HG02642 (cell line): ENCODE measurements at regions not wholly inside any gene's neighbourhood (a gene's known extent, or its start where the extent isn't known, plus 50 kb on each side); places are given as distances from the start of the nearest gene placed in this dataset.

ENCODE experiments used
- ATAC-seq: cut with Tn5 transposase; IDR thresholded peaks from one replicate; pipeline ENCODE4 v1.9.1; 2021; ENCODE audit warnings: mild to moderate bottlenecking; ENCODE audit not compliant: unreplicated experiment, poor library complexity

- no peak for ATAC-seq
Measured at GRCh38 chr5:125377141-125377540, 630.7 kb upstream of the ZNF608 start.

GRCh38 chr5:125381290-125381689 is 634.9 kb upstream of the ZNF608 start:
- ATAC-seq, result no peak

DNA sequence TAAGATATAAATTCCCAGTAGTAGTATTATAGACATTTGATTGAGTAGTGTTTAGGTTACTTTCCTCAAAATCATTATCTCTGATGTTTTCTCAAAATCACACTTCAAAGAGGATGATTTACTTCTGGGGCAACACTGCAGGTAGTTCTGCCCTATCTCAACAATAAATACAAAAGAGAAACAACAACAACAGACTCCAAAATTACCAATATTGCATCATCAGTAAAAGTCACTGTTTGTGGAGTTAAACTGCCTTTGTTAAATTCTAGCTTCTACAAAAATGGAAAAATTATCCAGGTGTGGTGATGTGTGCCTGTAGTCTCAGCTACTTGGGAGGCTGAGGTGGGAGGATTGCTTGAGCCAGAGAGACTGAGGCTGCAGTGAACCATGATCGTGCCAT is 637.6 kb upstream of the ZNF608 start:
- ATAC-seq, result no peak

- ATAC-seq, result no peak
Measured at GRCh38 chr5:125390326-125390725, 643.9 kb upstream of the ZNF608 start.

GRCh38 chr5:125393221-125393815 is 646.9 kb upstream of the ZNF608 start:
- ATAC-seq, result no peak

DNA sequence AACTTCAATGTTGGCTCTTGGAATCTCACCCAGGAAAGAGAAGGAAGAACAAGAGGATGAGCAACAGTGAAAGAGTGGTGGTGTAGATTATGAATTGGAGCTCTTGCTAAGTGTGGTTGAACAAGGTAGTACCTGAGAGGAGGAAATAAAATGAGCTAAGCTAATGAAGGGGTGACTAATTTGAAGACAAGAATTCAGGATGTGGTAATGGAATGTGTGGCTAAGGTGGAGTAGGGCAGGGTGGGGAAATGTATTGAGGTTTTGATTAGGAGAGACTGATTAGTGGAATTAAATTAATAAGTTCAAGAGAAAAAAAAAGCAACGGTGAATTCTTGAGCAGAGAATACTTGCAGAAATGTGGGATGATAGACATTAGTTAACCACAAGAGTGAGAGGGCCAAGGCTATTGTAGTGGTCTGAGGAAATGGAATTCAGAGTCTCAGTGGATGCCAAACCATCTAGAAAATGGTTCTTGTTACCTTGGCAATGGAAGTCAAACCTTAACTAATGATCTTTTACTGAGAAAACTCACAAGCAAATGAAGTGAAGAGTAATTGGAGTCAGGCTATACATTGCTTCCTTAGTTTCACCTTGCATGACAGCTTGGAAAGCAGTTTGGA is 648.3 kb upstream of the ZNF608 start:
- ATAC-seq, result no peak

- no peak for ATAC-seq
Measured at GRCh38 chr5:125396462-125396861, 650.0 kb upstream of the ZNF608 start.

- no peak for ATAC-seq
Measured at GRCh38 chr5:125398466-125398865, 652.0 kb upstream of the ZNF608 start.

- no peak for ATAC-seq
Measured at GRCh38 chr5:125399885-125400284, 653.4 kb upstream of the ZNF608 start.

- ATAC-seq, result no peak
Measured at GRCh38 chr5:125401724-125402622, 655.5 kb upstream of the ZNF608 start.

DNA sequence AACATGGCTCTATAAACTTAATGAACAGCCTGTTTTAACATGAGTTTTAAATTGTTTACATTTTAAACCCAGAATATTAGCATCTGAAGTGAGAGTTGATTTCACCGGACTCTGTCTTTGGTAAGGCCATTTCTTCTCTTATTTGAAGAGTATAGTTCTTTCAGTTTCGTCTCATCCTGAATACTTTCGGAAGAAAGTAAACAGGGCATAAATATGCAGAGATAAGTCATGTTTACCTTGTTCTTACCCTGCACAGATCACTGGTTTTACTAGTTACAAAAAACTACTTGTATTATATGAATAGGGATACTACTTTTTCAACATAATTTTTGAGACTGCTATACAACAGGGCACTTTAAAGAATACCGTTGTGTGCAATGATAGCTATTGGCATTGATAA is 656.3 kb upstream of the ZNF608 start:
- no peak for ATAC-seq

GRCh38 chr5:125404056-125404455 is 657.6 kb upstream of the ZNF608 start:
- ATAC-seq, result no peak

GRCh38 chr5:125408448-125409233 is 662.2 kb upstream of the ZNF608 start:
- ATAC-seq, result peak; percentile 38

- ATAC-seq, result no peak
Measured at GRCh38 chr5:125409234-125409860, 662.9 kb upstream of the ZNF608 start.

DNA sequence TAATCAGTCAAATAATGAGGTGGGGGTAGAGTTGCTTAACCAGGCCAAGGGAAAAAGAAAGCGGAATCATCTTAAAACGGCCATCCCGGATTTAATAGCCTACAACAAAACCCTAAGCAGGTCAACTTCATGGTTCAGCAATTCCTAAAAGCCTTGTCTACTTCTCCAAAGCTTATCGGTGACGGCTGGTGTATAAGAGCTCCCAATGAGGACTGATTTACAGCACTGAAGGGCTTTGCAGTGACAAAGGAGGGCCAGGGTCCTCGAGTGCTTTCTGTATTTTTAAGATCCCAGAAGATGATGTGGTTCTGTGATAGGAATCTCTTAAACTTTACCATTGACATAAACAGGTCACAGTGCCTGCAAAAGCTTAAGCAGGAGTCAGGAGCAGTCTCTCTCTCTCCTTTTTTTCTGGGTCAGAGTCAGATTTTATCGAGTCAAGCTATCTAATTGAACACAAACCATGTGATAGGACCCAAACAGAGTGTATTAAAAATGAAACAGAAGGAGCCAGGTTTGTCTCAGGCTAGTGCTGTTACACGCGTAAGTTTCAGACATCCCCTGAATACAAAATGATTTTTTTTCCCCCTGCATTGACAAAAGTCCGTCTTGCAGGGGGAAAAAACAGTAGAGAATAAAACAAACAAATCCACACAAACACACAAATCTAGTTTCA is 663.6 kb upstream of the ZNF608 start:
- ATAC-seq, result no peak

DNA sequence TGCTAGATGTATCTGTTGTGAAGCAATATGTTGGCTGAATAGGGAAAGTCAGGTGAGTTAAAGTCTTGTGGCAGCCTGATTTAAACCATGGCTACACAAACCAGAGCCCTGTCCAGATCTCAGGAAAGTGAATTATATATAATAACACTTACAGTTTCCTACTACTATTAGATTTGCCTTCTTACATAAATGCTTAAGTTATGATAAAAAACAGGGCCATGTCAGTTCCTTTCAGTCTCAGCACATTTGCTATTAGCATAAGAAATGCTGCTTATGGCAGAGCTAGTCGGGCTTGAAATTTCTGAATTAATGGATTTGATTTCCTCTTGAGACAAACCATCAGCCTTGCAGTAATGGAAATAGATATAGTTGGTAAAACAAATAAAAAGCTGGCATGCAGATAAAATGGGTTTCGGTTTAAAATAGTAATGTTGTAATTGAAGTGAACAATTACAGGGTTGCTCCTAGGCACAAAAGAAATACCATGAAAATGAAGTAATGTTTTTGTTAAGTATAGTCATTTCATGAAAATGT is 664.2 kb upstream of the ZNF608 start:
- no peak for ATAC-seq

GRCh38 chr5:125411071-125411743 is 664.8 kb upstream of the ZNF608 start:
- peak; percentile 62 for ATAC-seq

DNA sequence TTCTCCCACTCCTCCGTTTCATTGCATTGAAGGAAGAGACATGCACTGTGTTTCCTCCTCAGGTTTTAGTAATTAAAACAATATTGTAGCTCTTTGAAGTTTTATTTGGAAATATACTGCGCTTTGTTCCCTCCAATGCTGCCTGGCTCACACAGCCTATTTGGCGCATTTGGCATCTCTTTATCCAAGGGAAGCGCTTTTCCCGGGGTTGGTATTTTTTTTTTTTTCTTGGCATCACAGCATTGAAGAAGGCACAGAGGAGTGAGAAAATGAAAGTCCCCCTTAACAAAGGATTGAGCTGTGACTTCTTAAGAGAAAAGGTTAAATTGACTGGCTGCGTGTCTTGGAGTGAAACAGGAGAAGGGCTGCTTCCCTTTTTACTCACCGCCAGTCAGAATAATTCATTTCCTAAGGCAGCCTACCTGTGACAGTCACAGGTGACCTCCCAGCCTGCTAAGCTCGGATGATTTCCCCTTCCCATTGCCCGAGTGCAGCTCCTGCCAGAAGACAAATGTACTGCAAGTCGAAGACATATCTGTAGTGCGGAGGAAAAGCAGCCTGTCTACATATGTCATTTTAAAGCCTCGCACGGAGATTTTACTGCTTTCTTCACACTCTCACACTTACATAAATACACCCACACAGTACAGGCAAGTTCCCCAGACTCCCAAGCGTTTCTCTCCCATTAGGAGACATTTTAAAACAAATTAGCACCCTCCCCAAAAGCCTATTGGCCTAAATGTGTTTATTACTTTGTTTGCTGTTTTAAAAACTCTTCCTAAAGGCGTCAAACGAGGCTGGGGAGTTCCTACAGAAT is 665.5 kb upstream of the ZNF608 start:
- peak; percentile 60 for ATAC-seq
